ENCODE measurements at regions not wholly inside any gene's neighbourhood (a gene's known extent, or its start where the extent isn't known, plus 50 kb on each side); places are given as distances from the start of the nearest gene placed in this dataset.

GRCh38 chr3:157649511-157649910 lies 146.3 kb upstream of the VEPH1 start:
- intact Hi-C loops (cut with DNase I; ENCODE audit: low total_unique reads): no loop called here
- H3K27me3 ChIP-seq (replicated peaks in 1 of 7): no peaks in the 10 kb centered on the region
- H3K4me1 ChIP-seq: no peaks in the 10 kb centered on the region
- no peak overlapping the region for H3K27ac ChIP-seq
- H3K36me3 ChIP-seq: no peaks in the 10 kb centered on the region
- no peak overlapping the region for H3K4me3 ChIP-seq
- DNase-seq: no peak
- TF ChIP-seq POLR2AphosphoS5 (IDR thresholded peaks at IDR 0.05) (no peak), POLR2A (IDR thresholded peaks at IDR 0.05) (no peak), CTCF (IDR thresholded peaks at IDR 0.05 in 8 of 11, conservative IDR thresholded peaks at IDR 0.05 in 3 of 11) (no peak)
- no peaks in the 10 kb centered on the region for H3K9me3 ChIP-seq
- 67 to 97% (median 86%) methylated on average over 1 of the region's 1 CpG for WGBS, 5 donors

- intact Hi-C loops (cut with DNase I; ENCODE audit: low total_unique reads): no loop called here
Observed at GRCh38 chr3:157647820-157648219, 144.6 kb upstream of the VEPH1 start.

GRCh38 chr3:157639756-157640426 lies 136.7 kb upstream of the VEPH1 start:
- Histone ChIP-seq H3K36me3 (no peaks in the 10 kb centered on the region), H3K9me3 (peaks cover 0 to 23% (median 13%) of the 10 kb centered on the region in 8 donors), H3K4me3 (no peak overlapping the region), H3K27me3 (replicated peaks in 1 of 7) (peaks cover 0 to 8% (median 0%) of the 10 kb centered on the region in 7 donors), H3K4me1 (no peaks in the 10 kb centered on the region), H3K27ac (no peak overlapping the region)
- intact Hi-C loops (cut with DNase I; ENCODE audit: low total_unique reads): no loop called here
- WGBS, 5 donors: 86 to 96% (median 93%) methylated on average over 2 of the region's 2 CpGs
- TF ChIP-seq CTCF (IDR thresholded peaks at IDR 0.05 in 8 of 11, conservative IDR thresholded peaks at IDR 0.05 in 3 of 11) (no peak), POLR2A (IDR thresholded peaks at IDR 0.05) (no peak), POLR2AphosphoS5 (IDR thresholded peaks at IDR 0.05) (no peak)
- DNase-seq: no peak

More at GRCh38 chr3:157647820-157648219, 144.6 kb upstream of the VEPH1 start:
- Histone ChIP-seq H3K4me3 (no peak overlapping the region), H3K36me3 (no peaks in the 10 kb centered on the region), H3K4me1 (no peaks in the 10 kb centered on the region), H3K27ac (no peak overlapping the region), H3K9me3 (no peaks in the 10 kb centered on the region), H3K27me3 (replicated peaks in 1 of 7) (no peaks in the 10 kb centered on the region)
- WGBS, 5 donors: 81 to 92% (median 87%) methylated on average over 4 of the region's 4 CpGs
- TF ChIP-seq POLR2A (IDR thresholded peaks at IDR 0.05) (no peak), POLR2AphosphoS5 (IDR thresholded peaks at IDR 0.05) (no peak), CTCF (IDR thresholded peaks at IDR 0.05 in 8 of 11, conservative IDR thresholded peaks at IDR 0.05 in 3 of 11) (no peak)
- DNase-seq: no peak

GRCh38 chr3:157637866-157638265 lies 134.7 kb upstream of the VEPH1 start:
- H3K27ac ChIP-seq: no peak overlapping the region
- peaks cover 0 to 23% (median 13%) of the 10 kb centered on the region in 8 donors for H3K9me3 ChIP-seq
- peaks cover 0 to 15% (median 0%) of the 10 kb centered on the region in 7 donors for H3K27me3 ChIP-seq (replicated peaks in 1 of 7)
- no peak overlapping the region for H3K4me3 ChIP-seq
- intact Hi-C loops (cut with DNase I; ENCODE audit: low total_unique reads): no loop called here
- WGBS, 5 donors: 33 to 62% (median 50%) methylated on average over 1 of the region's 1 CpG
- no peaks in the 10 kb centered on the region for H3K36me3 ChIP-seq
- TF ChIP-seq POLR2AphosphoS5 (IDR thresholded peaks at IDR 0.05): no peak
- TF ChIP-seq CTCF (IDR thresholded peaks at IDR 0.05 in 8 of 11, conservative IDR thresholded peaks at IDR 0.05 in 3 of 11): no peak
- TF ChIP-seq POLR2A (IDR thresholded peaks at IDR 0.05): no peak
- no peaks in the 10 kb centered on the region for H3K4me1 ChIP-seq
- no peak for DNase-seq
